Body of pancreas (tissue), 4 donors: ENCODE measurements at regions not wholly inside any gene's neighbourhood (a gene's known extent, or its start where the extent isn't known, plus 50 kb on each side); places are given as distances from the start of the nearest gene placed in this dataset.

Experiments used
- CTCF ChIP-seq, 7 experiments: fragments of 450-650 bp in 4 of 7; fragments of 200-600 bp in 3 of 7; sonication (generic) in 3 of 7; IDR thresholded peaks; one replicate each; pipeline ENCODE4 v1.5.1; 2016 to 2019; ENCODE audit warnings: antibody characterized with exemption in 7 of 7
- POLR2A ChIP-seq, 3 donors: fragments of 450-650 bp; IDR thresholded peaks; one replicate each; pipeline ENCODE4 v1.6.1; 2016; ENCODE audit warnings: antibody characterized with exemption in 3 of 3, mild to moderate bottlenecking in 2 of 3

GRCh38 chr22:47678048-47678447 is 915.6 kb downstream of the TBC1D22A start:
- no peak for TF ChIP-seq POLR2A (IDR thresholded peaks at IDR 0.05)
- no peak for TF ChIP-seq CTCF (IDR thresholded peaks at IDR 0.05)
